Panc1 (cell line): ENCODE measurements at regions not wholly inside any gene's neighbourhood (a gene's known extent, or its start where the extent isn't known, plus 50 kb on each side); places are given as distances from the start of the nearest gene placed in this dataset.

Source experiments
- CTCF ChIP-seq: fragments of 450-650 bp; IDR thresholded peaks from 2 replicates; pipeline ENCODE4 v1.5.1; 2017; ENCODE audit warnings: mild to moderate bottlenecking
- POLR2AphosphoS5 ChIP-seq: IDR thresholded peaks from 2 replicates; pipeline ENCODE4 v1.6.1; 2012; ENCODE audit warnings: mild to moderate bottlenecking, low read depth, low read length, moderate library complexity
- REST ChIP-seq, 2 experiments: IDR thresholded peaks; 2 replicates each; pipeline ENCODE4 v1.6.1; 2011 to 2012; ENCODE audit warnings: low read depth in 2 of 2, control low read depth in 1 of 2, low read length in 1 of 2, mild to moderate bottlenecking in 1 of 2, moderate library complexity in 1 of 2; ENCODE audit not compliant: insufficient read depth in 1 of 2
- SIN3A ChIP-seq: IDR thresholded peaks from 2 replicates; pipeline ENCODE4 v1.6.1; 2012; ENCODE audit warnings: low read depth, mild to moderate bottlenecking, low read length, moderate library complexity, borderline replicate concordance; ENCODE audit not compliant: insufficient read depth
- TCF7L2 ChIP-seq: IDR thresholded peaks from 2 replicates; pipeline ENCODE4 v1.6.1; 2011; ENCODE audit warnings: mild to moderate bottlenecking, low read depth, low read length, inconsistent platforms

DNA sequence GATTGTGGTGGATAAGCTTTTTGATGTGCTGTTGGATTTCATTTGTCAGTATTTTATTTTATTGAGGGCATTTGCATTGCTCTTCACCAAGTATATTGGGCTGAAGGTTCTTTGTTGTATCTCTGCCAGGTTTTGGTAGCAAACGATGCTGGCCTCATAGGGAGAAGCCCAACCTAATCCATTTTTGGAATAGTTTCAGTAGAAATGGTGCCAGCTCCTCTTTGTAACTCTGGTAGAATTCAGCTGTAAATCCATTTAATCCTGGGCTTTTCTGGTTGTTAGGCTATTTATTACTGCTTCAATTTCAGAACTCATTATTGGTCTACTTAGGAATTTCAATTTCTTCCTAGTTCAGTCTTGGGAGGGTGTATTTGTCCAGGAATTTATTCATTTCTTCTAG lies 309.8 kb upstream of the SETBP1 start:
- TF ChIP-seq CTCF, result no peak
- TF ChIP-seq SIN3A, result no peak
- TF ChIP-seq REST (IDR thresholded peaks at IDR 0.05; ENCODE audit: insufficient read depth in 1 of 2, low read depth in 2 of 2, low read length in 1 of 2), result no peak
- no peak for TF ChIP-seq POLR2AphosphoS5
- TF ChIP-seq TCF7L2, result no peak
